ENCODE measurements at regions not wholly inside any gene's neighbourhood (a gene's known extent, or its start where the extent isn't known, plus 50 kb on each side); places are given as distances from the start of the nearest gene placed in this dataset.

GRCh38 chr5:108620516-108620915 is 127.2 kb upstream of the FER start:
- TF ChIP-seq EP300 (IDR thresholded peaks at IDR 0.05): no peak
- no peak for TF ChIP-seq POLR2A (IDR thresholded peaks at IDR 0.05)
- no peak for TF ChIP-seq CTCF (IDR thresholded peaks at IDR 0.05)
- TF ChIP-seq POLR2AphosphoS5 (IDR thresholded peaks at IDR 0.05): no peak
- DNase-seq (no peak), ATAC-seq (ENCODE audit: low FRiP score in 2 of 2) (no peak)
- H3K4me3 ChIP-seq: no peak overlapping the region
- H3K4me1 ChIP-seq: no peaks in the 10 kb centered on the region
- no peak overlapping the region for H3K27ac ChIP-seq
- H3K36me3 ChIP-seq: no peaks in the 10 kb centered on the region
- H3K27me3 ChIP-seq: no peaks in the 10 kb centered on the region
- no peaks in the 10 kb centered on the region for H3K9me3 ChIP-seq
- WGBS, 2 donors: 45 to 58% methylated on average over 6 of the region's 6 CpGs

- no peak for TF ChIP-seq EP300 (IDR thresholded peaks at IDR 0.05)
- TF ChIP-seq POLR2A (IDR thresholded peaks at IDR 0.05): no peak
- 96% methylated on average over 8 to 10 of the region's 10 CpGs for WGBS, 2 donors
- Histone ChIP-seq H3K4me1 (no peaks in the 10 kb centered on the region), H3K36me3 (no peaks in the 10 kb centered on the region), H3K27ac (no peak overlapping the region), H3K27me3 (no peaks in the 10 kb centered on the region), H3K4me3 (no peak overlapping the region), H3K9me3 (no peaks in the 10 kb centered on the region)
- ATAC-seq (ENCODE audit: low FRiP score in 2 of 2) (no peak), DNase-seq (no peak)
These were observed 127.9 kb upstream of the FER start for GRCh38 chr5:108619815-108620214.

GRCh38 chr5:108617467-108618435 is 129.9 kb upstream of the FER start:
- DNase-seq (no peak), ATAC-seq (ENCODE audit: low FRiP score in 2 of 2) (no peak)
- H3K27me3 ChIP-seq: no peaks in the 10 kb centered on the region
- no peak overlapping the region for H3K4me3 ChIP-seq
- H3K9me3 ChIP-seq: peaks cover 0 to 4% (median 0%) of the 10 kb centered on the region in 4 donors
- no peak overlapping the region for H3K27ac ChIP-seq
- no peaks in the 10 kb centered on the region for H3K4me1 ChIP-seq
- TF ChIP-seq CTCF (IDR thresholded peaks at IDR 0.05): no peak
- 78 to 79% methylated on average over 8 of the region's 8 CpGs for WGBS, 2 donors
- no peaks in the 10 kb centered on the region for H3K36me3 ChIP-seq

- no peak for TF ChIP-seq EP300 (IDR thresholded peaks at IDR 0.05)
- TF ChIP-seq POLR2A (IDR thresholded peaks at IDR 0.05): no peak
- TF ChIP-seq CTCF (IDR thresholded peaks at IDR 0.05): no peak
- H3K27ac ChIP-seq: no peak overlapping the region
- H3K36me3 ChIP-seq: no peaks in the 10 kb centered on the region
- H3K27me3 ChIP-seq: no peaks in the 10 kb centered on the region
- no peak overlapping the region for H3K4me3 ChIP-seq
- DNase-seq: no peak
- 71 to 77% methylated on average over 2 of the region's 2 CpGs for WGBS, 2 donors
- H3K4me1 ChIP-seq: no peaks in the 10 kb centered on the region
- peaks cover 0 to 10% (median 0%) of the 10 kb centered on the region in 4 donors for H3K9me3 ChIP-seq
- ATAC-seq (ENCODE audit: low FRiP score in 2 of 2): no peak
These were observed 132.5 kb upstream of the FER start for GRCh38 chr5:108615216-108615615.

GRCh38 chr5:108607421-108607820 is 140.3 kb upstream of the FER start:
- Histone ChIP-seq H3K4me3 (no peak overlapping the region), H3K36me3 (no peaks in the 10 kb centered on the region), H3K27me3 (no peaks in the 10 kb centered on the region), H3K4me1 (no peaks in the 10 kb centered on the region), H3K9me3 (peaks cover 0 to 3% (median 0%) of the 10 kb centered on the region in 4 donors), H3K27ac (no peak overlapping the region)
- ATAC-seq (ENCODE audit: low FRiP score in 2 of 2) (no peak), DNase-seq (no peak)
- no peak for TF ChIP-seq EP300 (IDR thresholded peaks at IDR 0.05)
- no peak for TF ChIP-seq POLR2A (IDR thresholded peaks at IDR 0.05)
- no peak for TF ChIP-seq POLR2AphosphoS5 (IDR thresholded peaks at IDR 0.05)
- TF ChIP-seq CTCF (IDR thresholded peaks at IDR 0.05): no peak
- WGBS, 2 donors: 92 to 93% methylated on average over 1 of the region's 1 CpG
